Immature natural killer cell (primary cell): ENCODE measurements at regions not wholly inside any gene's neighbourhood (a gene's known extent, or its start where the extent isn't known, plus 50 kb on each side); places are given as distances from the start of the nearest gene placed in this dataset.

Experiments
- DNase-seq, 3 donors: peaks; one replicate each; pipeline ENCODE4 v3.0.0; 2022; ENCODE audit warnings: mixed read lengths in 1 of 3
- H3K27ac Mint-ChIP-seq, 6 donors: one replicate each; pipeline ENCODE4 v1.8.0; 2020; ENCODE audit warnings: mixed read lengths in 6 of 6, mild to moderate bottlenecking in 5 of 6, inconsistent platforms in 4 of 6, moderate library complexity in 3 of 6
- H3K27me3 Mint-ChIP-seq, 3 donors: one replicate each; pipeline ENCODE4 v1.8.0; 2020 to 2021; ENCODE audit warnings: low read depth in 3 of 3, mild to moderate bottlenecking in 3 of 3, mixed read lengths in 3 of 3, moderate library complexity in 3 of 3, inconsistent platforms in 1 of 3
- H3K36me3 Mint-ChIP-seq, 3 donors: one replicate each; pipeline ENCODE4 v1.8.0; 2020; ENCODE audit warnings: mixed read lengths in 3 of 3, inconsistent platforms in 2 of 3, mild to moderate bottlenecking in 2 of 3
- H3K4me1 Mint-ChIP-seq, 2 donors: one replicate each; pipeline ENCODE4 v1.8.0; 2020; ENCODE audit warnings: inconsistent platforms in 2 of 2, mild to moderate bottlenecking in 2 of 2, mixed read lengths in 2 of 2, moderate library complexity in 1 of 2
- H3K4me3 Mint-ChIP-seq, 5 donors: one replicate each; pipeline ENCODE4 v1.8.0; 2020; ENCODE audit warnings: mild to moderate bottlenecking in 5 of 5, mixed read lengths in 5 of 5, inconsistent platforms in 3 of 5, moderate library complexity in 3 of 5
- H3K9me3 Mint-ChIP-seq, 6 donors: one replicate each; pipeline ENCODE4 v1.8.0; 2020; ENCODE audit warnings: mild to moderate bottlenecking in 6 of 6, mixed read lengths in 6 of 6, inconsistent platforms in 4 of 6, moderate library complexity in 3 of 6

DNA sequence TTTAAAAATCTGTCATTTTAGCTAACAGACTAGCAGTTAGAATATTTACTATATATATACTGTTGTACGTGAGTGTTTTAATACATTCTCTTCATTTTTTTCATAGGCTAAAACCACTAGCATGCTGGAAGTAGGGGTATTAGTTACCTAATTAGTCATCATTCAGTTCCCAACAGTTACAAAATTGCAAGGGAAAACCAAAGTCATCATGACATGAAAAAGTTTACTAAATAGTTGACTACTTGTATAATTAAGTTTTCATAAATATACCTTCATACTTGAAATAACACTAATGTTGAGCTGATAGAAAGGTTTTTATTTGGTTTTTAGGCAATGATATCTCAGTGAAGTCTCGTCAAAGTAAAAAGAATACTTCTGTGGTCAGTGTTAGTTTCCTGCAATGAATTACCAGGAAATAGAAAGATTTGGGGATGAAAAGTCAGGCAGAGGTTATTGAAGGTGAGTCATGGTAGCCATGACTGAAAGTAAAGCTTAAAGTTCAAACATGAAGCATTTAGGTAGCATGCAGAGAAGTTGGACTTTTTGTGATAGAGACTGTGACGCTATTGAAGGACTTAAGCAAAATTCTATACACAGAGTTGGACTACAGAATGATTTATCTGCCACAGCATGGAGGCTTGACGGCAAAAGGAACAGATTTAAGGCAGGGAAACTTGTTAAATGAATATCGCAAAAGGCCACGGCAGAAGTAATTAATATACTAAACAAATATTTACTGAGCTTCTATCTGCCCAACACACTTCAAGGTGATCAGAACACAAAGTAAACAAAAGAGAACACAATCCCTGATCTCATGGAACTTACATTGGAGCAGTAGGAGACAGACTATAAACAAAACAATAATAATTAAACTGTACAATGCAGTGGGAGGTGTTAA lies 828.1 kb upstream of the FAT3 start:
- no peak overlapping the region for H3K27ac Mint-ChIP-seq
- H3K27me3 Mint-ChIP-seq: peaks cover 0 to 2% (median 2%) of the 10 kb centered on the region in 3 donors

DNA sequence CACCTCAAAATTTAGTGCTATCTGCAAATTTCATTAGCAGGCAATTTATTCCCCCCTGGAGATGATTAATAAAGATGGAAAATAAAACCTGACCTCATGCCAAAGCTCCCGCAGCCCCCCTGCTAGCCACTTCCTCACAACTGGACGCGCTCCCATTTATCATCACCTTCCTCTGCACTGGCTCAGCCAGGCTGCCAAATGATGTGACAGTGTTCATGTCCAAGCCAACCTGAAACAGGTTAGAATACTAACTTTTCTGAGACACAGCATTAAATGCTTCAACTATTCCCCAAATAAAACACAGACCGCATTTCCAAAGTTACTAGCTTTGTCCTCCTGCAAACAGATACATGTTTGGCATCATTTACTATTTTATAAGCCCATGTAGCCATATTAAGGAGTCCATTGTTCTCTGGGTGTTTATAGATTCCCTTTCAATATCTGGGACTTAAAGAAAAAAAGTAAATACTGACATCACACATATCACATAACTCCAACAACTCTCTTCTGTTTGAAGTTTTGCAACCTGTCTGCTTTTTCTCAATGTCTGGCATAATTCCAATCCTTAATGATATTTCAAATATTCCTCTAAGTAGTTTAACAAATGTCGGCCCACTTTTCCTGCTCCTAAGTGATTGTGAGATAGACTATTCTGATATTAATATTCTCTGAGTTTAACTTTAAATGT lies 829.7 kb upstream of the FAT3 start:
- DNase-seq: no peak
- H3K4me1 Mint-ChIP-seq: no peaks in the 10 kb centered on the region
- H3K27ac Mint-ChIP-seq: no peak overlapping the region
- H3K27me3 Mint-ChIP-seq: peaks cover 0 to 2% (median 2%) of the 10 kb centered on the region in 3 donors
- no peak overlapping the region for H3K4me3 Mint-ChIP-seq
- no peaks in the 10 kb centered on the region for H3K36me3 Mint-ChIP-seq
- H3K9me3 Mint-ChIP-seq: peaks cover 21 to 66% (median 40%) of the 10 kb centered on the region in 6 donors

More for the DNA sequence above, 828.1 kb upstream of the FAT3 start:
- no peak overlapping the region for H3K4me3 Mint-ChIP-seq
- H3K4me1 Mint-ChIP-seq: no peaks in the 10 kb centered on the region
- DNase-seq: no peak
- H3K9me3 Mint-ChIP-seq: peaks cover 18 to 67% (median 40%) of the 10 kb centered on the region in 6 donors
- no peaks in the 10 kb centered on the region for H3K36me3 Mint-ChIP-seq

DNA sequence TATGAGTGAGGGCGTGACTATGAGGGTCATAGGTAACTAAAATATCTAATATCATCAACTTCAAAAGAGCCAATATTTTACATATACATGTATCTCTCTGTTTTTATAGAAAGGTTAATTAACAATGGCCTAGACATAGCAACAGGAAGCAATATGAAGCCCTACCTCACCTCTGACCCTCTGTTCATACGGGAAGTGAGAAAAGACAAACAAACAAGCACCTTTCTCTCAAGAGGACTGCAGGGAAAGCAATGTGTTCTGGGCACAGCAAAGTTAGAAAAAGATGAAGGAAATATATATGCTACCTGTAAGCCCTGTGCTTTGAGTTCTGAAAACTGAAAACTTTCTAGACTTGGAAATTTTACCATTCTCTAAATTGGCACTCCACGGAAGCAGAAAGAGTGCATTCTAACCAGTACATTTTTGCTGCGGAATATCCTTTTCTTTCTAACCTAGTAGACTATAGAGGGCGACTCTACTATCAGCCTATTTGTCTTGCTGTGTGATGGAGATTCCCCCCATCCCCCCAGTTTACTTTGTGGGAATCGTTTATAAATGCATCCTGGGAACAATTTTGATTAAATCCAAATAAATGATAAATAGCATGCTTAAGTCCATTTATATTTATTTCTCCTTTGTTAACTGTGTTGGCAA lies 830.4 kb upstream of the FAT3 start:
- Mint-ChIP-seq H3K27ac (no peak overlapping the region), H3K4me3 (no peak overlapping the region), H3K9me3 (peaks cover 20 to 68% (median 39%) of the 10 kb centered on the region in 6 donors), H3K4me1 (no peaks in the 10 kb centered on the region), H3K27me3 (peaks cover 0 to 2% (median under 1%) of the 10 kb centered on the region in 3 donors), H3K36me3 (no peaks in the 10 kb centered on the region)
- DNase-seq: no peak

DNA sequence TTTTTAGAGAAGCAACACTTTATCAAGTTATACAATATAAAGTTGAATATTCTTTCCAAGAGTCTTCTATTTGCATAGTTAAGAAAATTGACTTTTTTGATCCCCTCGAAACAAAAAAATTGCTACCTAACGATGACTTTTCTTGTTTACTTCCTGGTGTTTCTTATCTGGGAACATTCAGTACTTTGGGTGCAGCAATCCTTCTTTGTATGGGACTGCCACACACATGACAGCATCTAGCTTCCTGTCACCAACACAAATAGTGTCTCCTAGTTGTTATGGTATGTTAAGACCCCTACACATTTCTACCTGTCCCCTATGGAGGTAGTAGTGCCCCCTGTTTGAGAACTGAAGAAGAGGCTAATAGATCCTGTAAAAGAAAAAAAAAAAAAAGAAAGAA lies 841.7 kb upstream of the FAT3 start:
- peaks cover 16 to 61% (median 18%) of the 10 kb centered on the region in 6 donors for H3K9me3 Mint-ChIP-seq
- no peak overlapping the region for H3K27ac Mint-ChIP-seq
- H3K36me3 Mint-ChIP-seq: no peaks in the 10 kb centered on the region
- peaks cover 0 to 1% (median 0%) of the 10 kb centered on the region in 3 donors for H3K27me3 Mint-ChIP-seq
- no peak overlapping the region for H3K4me3 Mint-ChIP-seq
- H3K4me1 Mint-ChIP-seq: no peaks in the 10 kb centered on the region
- no peak for DNase-seq

DNA sequence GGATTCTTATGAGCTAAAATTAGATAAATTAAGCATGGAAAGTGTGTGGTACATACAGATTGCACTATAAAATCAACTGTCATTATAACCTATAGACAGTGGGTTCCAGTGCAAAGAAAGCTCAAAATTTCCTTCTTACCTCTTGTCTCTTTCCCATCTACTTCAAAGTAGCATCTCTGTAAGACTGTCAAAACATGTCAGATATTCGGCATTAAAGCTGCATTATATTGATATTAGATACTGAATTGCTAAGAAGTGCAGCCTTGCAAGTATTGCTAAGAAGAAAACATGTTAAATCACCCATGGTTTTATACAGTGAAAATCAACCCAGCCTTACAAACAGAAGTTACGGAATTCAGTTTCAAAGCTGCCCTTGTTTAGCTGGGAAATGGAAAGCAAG lies 849.8 kb upstream of the FAT3 start:
- Mint-ChIP-seq H3K27me3 (no peaks in the 10 kb centered on the region), H3K27ac (no peak overlapping the region), H3K9me3 (peaks cover 6 to 23% (median 14%) of the 10 kb centered on the region in 6 donors), H3K4me1 (no peaks in the 10 kb centered on the region), H3K4me3 (no peak overlapping the region), H3K36me3 (no peaks in the 10 kb centered on the region)
- DNase-seq: no peak

DNA sequence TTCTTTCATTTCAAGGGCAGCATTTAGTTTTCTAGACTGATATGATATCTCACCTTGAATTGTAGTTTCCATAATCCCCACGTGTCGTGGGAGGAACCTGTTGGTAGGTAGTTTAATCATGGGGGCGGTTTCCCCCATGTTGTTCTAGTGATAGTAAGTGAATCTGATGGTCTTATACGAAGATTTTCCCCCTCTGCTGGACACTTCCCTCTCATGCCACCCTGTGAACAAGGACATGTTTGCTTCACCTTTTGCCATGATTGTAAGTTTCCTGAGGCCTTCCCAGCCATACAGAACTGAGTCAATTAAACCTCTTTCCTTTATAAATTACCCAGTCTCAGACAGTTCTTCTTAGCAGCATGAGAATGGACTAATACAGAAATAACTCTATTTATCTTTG lies 851.1 kb upstream of the FAT3 start:
- Mint-ChIP-seq H3K9me3 (peaks cover 6 to 30% (median 14%) of the 10 kb centered on the region in 6 donors), H3K27me3 (no peaks in the 10 kb centered on the region), H3K4me1 (no peaks in the 10 kb centered on the region), H3K27ac (no peak overlapping the region), H3K4me3 (no peak overlapping the region), H3K36me3 (no peaks in the 10 kb centered on the region)
- DNase-seq: no peak

DNA sequence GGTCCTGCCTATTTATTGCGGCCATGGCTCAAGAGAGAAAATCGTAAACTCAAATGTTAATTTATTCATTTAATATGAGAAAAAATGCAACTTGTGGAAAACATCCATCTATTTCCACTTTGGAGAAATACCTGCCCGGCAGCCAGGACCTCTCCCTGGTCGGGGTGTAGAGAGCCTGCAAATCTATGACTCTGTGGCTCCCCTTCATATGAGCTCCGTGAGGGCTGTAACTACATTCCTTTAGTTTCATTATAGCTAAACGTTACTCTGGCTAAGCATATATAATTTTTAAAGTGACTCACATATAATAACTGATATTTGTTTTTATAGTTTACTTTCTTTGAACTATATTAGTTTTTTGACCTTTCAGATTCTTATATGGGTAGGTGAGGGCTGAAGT lies 857.8 kb upstream of the FAT3 start:
- H3K4me3 Mint-ChIP-seq: no peak overlapping the region
- H3K36me3 Mint-ChIP-seq: no peaks in the 10 kb centered on the region
- H3K9me3 Mint-ChIP-seq: peaks cover 2 to 42% (median 16%) of the 10 kb centered on the region in 6 donors
- DNase-seq: no peak
- H3K27me3 Mint-ChIP-seq: no peaks in the 10 kb centered on the region
- no peaks in the 10 kb centered on the region for H3K4me1 Mint-ChIP-seq
- no peak overlapping the region for H3K27ac Mint-ChIP-seq

DNA sequence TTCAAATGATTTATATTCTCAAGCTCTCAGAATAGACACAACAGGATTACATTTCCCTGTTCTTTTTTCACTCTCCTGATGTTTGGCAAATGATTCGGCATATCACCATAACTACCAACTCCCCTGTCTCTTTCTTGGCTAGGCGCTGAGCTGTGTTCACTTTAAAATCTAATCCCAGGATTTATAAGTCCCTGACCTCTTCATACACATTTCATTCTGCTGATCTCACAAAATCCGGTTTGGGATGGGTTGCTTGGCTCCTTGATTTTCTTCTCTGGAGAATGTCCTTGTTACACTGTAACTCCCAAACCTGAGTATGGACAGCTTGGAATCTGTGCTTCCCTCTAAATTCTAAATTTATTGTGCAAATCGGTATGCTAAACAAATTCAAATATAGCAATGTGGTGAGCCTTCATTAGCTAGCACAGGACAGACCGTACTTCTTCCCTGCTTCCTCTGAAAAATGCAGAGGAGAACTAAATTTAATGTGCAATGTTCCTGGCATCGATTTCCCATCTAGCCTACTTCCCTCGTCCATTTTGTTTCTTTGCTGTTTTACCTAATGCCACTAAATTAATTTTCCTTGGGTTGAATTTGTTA lies 858.5 kb upstream of the FAT3 start:
- H3K36me3 Mint-ChIP-seq: no peaks in the 10 kb centered on the region
- H3K4me3 Mint-ChIP-seq: no peak overlapping the region
- peaks cover 2 to 42% (median 18%) of the 10 kb centered on the region in 6 donors for H3K9me3 Mint-ChIP-seq
- H3K27ac Mint-ChIP-seq: no peak overlapping the region
- H3K27me3 Mint-ChIP-seq: no peaks in the 10 kb centered on the region
- DNase-seq: no peak
- H3K4me1 Mint-ChIP-seq: no peaks in the 10 kb centered on the region

DNA sequence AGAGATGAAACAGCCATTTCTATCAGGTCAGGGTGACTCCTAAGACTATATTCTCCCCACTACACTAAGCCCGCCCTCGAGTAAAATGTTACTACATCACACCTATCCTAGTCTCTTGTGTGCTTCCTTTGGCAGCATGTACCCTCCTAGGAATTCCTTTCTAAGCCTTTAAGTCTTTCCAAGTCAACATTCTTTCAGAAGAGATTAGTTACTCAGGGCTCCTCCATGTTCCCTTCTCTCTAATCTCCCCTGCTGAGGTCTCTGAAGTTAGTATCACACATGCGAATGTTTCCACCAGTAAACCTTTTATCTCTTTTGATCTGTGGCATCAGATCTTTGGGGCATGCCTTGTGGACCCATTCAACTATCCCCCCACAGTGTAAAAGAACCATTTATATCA lies 873.7 kb upstream of the FAT3 start:
- Mint-ChIP-seq H3K4me1 (no peaks in the 10 kb centered on the region), H3K27me3 (peaks cover 0 to 7% (median 0%) of the 10 kb centered on the region in 3 donors)

DNA sequence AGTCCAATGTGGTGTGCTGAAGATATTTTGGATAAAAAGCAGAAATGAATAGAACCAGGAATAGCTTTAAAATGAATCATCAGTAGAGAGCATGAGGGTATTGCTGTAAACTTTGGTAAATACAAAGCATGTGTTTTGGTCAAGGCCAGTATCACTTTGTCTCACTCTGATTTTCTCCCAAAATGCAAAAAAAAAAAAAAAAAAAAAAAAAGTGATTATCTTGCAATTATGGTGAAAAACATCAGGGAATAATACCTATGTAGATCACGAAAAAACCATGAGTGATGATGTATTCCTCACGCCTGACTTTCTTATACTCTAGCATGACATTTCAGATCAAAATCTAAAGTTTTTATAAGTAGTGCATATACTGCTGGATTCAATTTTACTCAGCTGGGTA lies 897.9 kb upstream of the FAT3 start:
- H3K27ac Mint-ChIP-seq: no peak overlapping the region
- H3K36me3 Mint-ChIP-seq: no peaks in the 10 kb centered on the region

More for the DNA sequence above, 873.7 kb upstream of the FAT3 start:
- Mint-ChIP-seq H3K27ac (no peak overlapping the region), H3K4me3 (no peak overlapping the region), H3K9me3 (peaks cover 9 to 63% (median 26%) of the 10 kb centered on the region in 6 donors), H3K36me3 (no peaks in the 10 kb centered on the region)
- no peak for DNase-seq

DNA sequence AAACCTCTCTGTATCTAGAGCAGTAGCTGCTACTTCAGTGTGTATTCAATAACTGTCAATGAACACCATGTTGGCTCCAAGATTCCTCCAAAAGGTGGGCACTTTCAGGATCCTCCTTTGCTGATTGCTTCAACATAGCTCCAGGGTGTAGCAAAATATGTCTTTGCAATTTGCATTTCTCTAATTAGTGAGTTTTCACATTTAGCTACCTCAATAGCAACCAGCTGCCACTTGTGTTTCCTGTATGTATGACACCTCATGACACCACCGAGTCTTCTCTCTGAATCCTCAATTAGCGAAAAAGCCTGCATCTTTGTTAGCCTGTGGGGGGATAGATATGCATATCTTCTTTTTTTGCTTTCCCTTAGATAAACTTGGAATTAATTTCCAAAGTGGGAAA lies 898.3 kb upstream of the FAT3 start:
- H3K27ac Mint-ChIP-seq: no peak overlapping the region

More for the DNA sequence above, 897.9 kb upstream of the FAT3 start:
- Mint-ChIP-seq H3K27me3 (peaks cover 0 to 2% (median 0%) of the 10 kb centered on the region in 3 donors), H3K4me3 (no peak overlapping the region), H3K4me1 (no peaks in the 10 kb centered on the region), H3K9me3 (peaks cover 4 to 41% (median 23%) of the 10 kb centered on the region in 6 donors)
- DNase-seq: no peak

DNA sequence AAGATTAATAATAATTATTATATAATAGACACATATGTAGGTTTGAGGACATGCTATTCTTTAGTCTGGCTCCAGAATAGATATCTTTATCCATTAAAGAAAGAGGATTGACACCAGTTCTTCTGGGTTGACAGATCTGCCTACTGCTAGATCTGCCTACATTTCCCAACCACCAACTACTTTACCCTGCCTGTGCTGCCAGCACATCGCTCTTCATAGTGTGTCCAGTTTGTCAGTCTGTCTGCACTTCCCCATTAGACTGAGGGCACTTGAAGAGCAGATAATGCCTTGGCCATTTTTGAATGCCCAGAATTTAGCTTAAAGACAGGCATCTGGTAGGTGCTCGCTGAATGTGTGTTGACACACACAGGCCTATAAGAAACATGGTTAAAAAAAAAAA lies 910.1 kb upstream of the FAT3 start:
- Mint-ChIP-seq H3K4me1 (no peaks in the 10 kb centered on the region), H3K36me3 (no peaks in the 10 kb centered on the region), H3K4me3 (no peak overlapping the region), H3K27ac (no peak overlapping the region), H3K27me3 (peaks cover 0 to 2% (median 0%) of the 10 kb centered on the region in 3 donors), H3K9me3 (peaks cover 10 to 57% (median 30%) of the 10 kb centered on the region in 6 donors)
- no peak for DNase-seq

More for the DNA sequence above, 898.3 kb upstream of the FAT3 start:
- Mint-ChIP-seq H3K4me1 (no peaks in the 10 kb centered on the region), H3K9me3 (peaks cover 4 to 40% (median 22%) of the 10 kb centered on the region in 6 donors), H3K27me3 (no peaks in the 10 kb centered on the region), H3K36me3 (no peaks in the 10 kb centered on the region), H3K4me3 (no peak overlapping the region)
- DNase-seq: no peak

DNA sequence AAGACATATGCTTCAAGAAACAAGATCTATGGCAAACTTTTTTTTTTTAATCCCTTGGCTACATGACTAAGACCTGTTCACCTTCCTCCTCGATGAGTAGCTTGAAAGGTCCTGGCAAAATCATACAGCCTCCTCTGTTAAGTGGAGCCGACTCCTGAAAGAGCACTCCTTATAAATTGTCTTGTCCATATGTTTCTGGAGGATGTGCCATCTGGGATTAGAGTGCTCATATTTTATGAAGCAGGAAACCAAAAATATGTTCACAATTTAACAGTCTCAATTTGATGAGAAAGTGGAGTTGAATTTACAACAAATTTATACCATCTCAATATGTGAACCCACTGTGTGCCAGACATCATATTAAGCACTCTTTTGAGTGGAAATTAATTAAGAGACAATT lies 912.1 kb upstream of the FAT3 start:
- no peak overlapping the region for H3K4me3 Mint-ChIP-seq
- H3K27ac Mint-ChIP-seq: no peak overlapping the region
- H3K27me3 Mint-ChIP-seq: peaks cover 0 to 2% (median 0%) of the 10 kb centered on the region in 3 donors
- DNase-seq: no peak
- no peaks in the 10 kb centered on the region for H3K4me1 Mint-ChIP-seq
- no peaks in the 10 kb centered on the region for H3K36me3 Mint-ChIP-seq
- H3K9me3 Mint-ChIP-seq: peaks cover 6 to 41% (median 22%) of the 10 kb centered on the region in 6 donors
